Fibroblast of pulmonary artery (primary cell): ENCODE measurements at regions not wholly inside any gene's neighbourhood (a gene's known extent, or its start where the extent isn't known, plus 50 kb on each side); places are given as distances from the start of the nearest gene placed in this dataset.
A peak's percentile ranks its signal among the peaks of the same experiment; 100 is the strongest.
"Not testable (repeated sequence)": the region's sequence is repeated elsewhere in the genome, so short reads cannot be mapped to it uniquely, and the experiment has no call there.

Experiments
- DNase-seq: peaks from one replicate; pipeline ENCODE4 v3.0.0-alpha.2; 2010; ENCODE audit warnings: low read depth
- H3K4me3 ChIP-seq: replicated peaks from 2 replicates; pipeline ENCODE4 v1.5.1; 2011; ENCODE audit warnings: low read depth, mild to moderate bottlenecking, control low read depth, low read length, moderate library complexity

- DNase-seq, H3K4me3 ChIP-seq: not testable (repeated sequence)
Observed at GRCh38 chr2:89537862-89538261, 846.4 kb downstream of the RPIA start.

GRCh38 chr2:89544110-89544509 is 852.6 kb downstream of the RPIA start:
- DNase-seq, H3K4me3 ChIP-seq: not testable (repeated sequence)

- not testable (repeated sequence) for DNase-seq, H3K4me3 ChIP-seq
Observed at GRCh38 chr2:89579154-89579553, 887.7 kb downstream of the RPIA start.

- H3K4me3 ChIP-seq, result not testable (repeated sequence)
- DNase-seq, result peak; percentile 41
Observed at GRCh38 chr2:89582816-89583215, 891.3 kb downstream of the RPIA start.

GRCh38 chr2:89584046-89584445 is 892.6 kb downstream of the RPIA start:
- peak overlapping the region; percentile 40 for H3K4me3 ChIP-seq
- not testable (repeated sequence) for DNase-seq

GRCh38 chr2:89584868-89585557 is 893.5 kb downstream of the RPIA start:
- peak overlapping the region; percentile 53 for H3K4me3 ChIP-seq
- DNase-seq, result not testable (repeated sequence)

- peak; percentile 40 for DNase-seq
- H3K4me3 ChIP-seq, result peak overlapping the region; percentile 52
Observed at GRCh38 chr2:89585558-89585920, 894.1 kb downstream of the RPIA start.

GRCh38 chr2:89599843-89600242 is 908.4 kb downstream of the RPIA start:
- H3K4me3 ChIP-seq, DNase-seq: not testable (repeated sequence)

GRCh38 chr2:89606514-89606913 is 915.0 kb downstream of the RPIA start:
- not testable (repeated sequence) for DNase-seq, H3K4me3 ChIP-seq

GRCh38 chr2:89610207-89610926 is 918.9 kb downstream of the RPIA start:
- not testable (repeated sequence) for H3K4me3 ChIP-seq, DNase-seq

GRCh38 chr2:89610927-89611515 is 919.5 kb downstream of the RPIA start:
- H3K4me3 ChIP-seq, DNase-seq: not testable (repeated sequence)

GRCh38 chr2:89611710-89612109 is 920.2 kb downstream of the RPIA start:
- H3K4me3 ChIP-seq, DNase-seq: not testable (repeated sequence)

- H3K4me3 ChIP-seq, DNase-seq: not testable (repeated sequence)
Observed at GRCh38 chr2:89649268-89649667, 957.8 kb downstream of the RPIA start.

GRCh38 chr2:89679254-89679653 is 987.8 kb downstream of the RPIA start:
- DNase-seq, H3K4me3 ChIP-seq: not testable (repeated sequence)
